ENCODE measurements at regions not wholly inside any gene's neighbourhood (a gene's known extent, or its start where the extent isn't known, plus 50 kb on each side); places are given as distances from the start of the nearest gene placed in this dataset.

DNA sequence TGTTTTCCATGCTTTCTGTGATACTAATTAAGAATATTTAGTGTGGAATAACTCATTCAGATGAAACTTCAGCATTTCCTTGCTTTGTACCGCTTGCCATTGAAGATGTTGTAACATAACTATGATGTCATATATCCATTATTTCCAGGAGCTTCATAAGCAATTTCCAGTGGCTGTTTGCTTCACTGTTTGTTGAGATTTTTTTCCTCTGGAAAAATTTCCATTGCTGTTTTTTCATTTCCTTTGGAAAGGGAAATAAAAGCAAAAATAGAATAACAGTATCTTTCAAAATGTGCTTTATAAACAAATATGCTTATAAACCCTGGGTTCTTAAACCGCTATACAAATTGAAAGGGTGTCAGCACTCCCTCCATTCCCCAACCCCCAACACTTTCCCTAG is 319.6 kb upstream of the SEMA6D start:
- DNase-seq, result no peak

GRCh38 chr15:47398132-47398531 is 319.2 kb upstream of the SEMA6D start:
- DNase-seq, result no peak

- no peak for DNase-seq
These were observed 318.7 kb upstream of the SEMA6D start for GRCh38 chr15:47398594-47398993.

- DNase-seq, result no peak
These were observed 318.2 kb upstream of the SEMA6D start for GRCh38 chr15:47399100-47399499.

- no peak for DNase-seq
These were observed 316.7 kb upstream of the SEMA6D start for GRCh38 chr15:47400603-47401002.

GRCh38 chr15:47401427-47401826 is 315.9 kb upstream of the SEMA6D start:
- no peak for DNase-seq

- no peak for DNase-seq
These were observed 314.5 kb upstream of the SEMA6D start for GRCh38 chr15:47402829-47403228.

- no peak for DNase-seq
These were observed 312.4 kb upstream of the SEMA6D start for GRCh38 chr15:47404877-47405276.

GRCh38 chr15:47405365-47406162 is 311.7 kb upstream of the SEMA6D start:
- no peak for DNase-seq

- DNase-seq, result no peak
These were observed 309.6 kb upstream of the SEMA6D start for GRCh38 chr15:47407692-47408091.

DNA sequence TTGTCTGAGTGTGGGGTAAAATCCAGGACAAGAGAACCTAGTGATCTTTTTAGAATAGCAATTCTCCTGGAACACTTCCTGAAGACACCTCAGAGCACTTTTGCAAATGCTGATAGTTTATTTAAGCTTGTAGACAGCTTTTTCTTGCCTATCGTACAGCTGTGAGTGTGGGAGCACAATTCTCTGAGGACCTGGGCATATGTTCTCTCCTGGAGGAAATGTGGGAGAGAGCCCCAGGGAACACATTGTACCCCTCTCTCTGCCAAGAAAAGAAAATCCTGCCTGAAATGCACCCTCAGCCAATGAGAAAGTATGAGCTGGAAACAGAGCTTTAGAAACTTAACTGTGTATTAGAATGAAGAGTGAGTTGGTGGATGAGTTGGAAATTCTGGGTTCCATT is 308.3 kb upstream of the SEMA6D start:
- no peak for DNase-seq

- no peak for DNase-seq
These were observed 307.7 kb upstream of the SEMA6D start for GRCh38 chr15:47409600-47409999.

DNA sequence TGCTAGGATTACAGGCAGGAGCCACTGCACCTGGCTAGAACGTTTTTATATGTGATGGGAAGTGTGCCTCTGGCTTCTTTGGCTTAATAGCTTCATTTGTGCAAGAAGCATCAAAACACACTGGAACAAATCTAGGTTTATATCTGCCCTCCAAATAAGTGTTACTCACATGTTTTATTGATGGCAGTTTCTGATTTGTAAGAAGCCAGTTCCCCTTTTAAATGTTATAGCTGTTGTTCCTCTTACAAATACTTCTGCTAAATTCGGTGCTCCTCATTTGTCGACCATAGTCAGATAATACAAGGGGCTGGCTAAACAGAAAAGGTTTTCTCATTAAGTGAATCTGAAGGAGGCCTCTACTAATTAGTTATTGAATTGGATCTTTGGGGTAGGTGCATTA is 307.1 kb upstream of the SEMA6D start:
- no peak for DNase-seq

- no peak for DNase-seq
These were observed 305.6 kb upstream of the SEMA6D start for GRCh38 chr15:47411733-47412132.

DNA sequence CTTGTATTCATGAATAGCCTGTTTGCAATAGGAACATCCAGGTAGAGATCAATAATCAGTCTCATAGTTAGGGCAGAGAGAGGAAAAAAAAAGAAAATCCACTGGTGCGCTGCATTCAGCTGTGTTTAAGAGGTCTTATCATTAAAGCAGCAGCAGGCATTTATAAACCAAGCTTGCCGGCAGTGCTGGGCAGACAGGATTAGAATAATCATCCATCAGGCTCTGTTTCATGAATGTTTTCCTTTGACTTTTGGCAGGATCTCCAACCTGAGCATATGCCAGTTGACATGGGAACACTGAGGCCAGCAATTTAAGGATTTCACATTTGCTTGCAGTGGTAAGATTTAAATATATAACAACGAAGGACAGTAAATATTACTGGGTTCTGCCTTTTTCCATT is 305.2 kb upstream of the SEMA6D start:
- no peak for DNase-seq

DNA sequence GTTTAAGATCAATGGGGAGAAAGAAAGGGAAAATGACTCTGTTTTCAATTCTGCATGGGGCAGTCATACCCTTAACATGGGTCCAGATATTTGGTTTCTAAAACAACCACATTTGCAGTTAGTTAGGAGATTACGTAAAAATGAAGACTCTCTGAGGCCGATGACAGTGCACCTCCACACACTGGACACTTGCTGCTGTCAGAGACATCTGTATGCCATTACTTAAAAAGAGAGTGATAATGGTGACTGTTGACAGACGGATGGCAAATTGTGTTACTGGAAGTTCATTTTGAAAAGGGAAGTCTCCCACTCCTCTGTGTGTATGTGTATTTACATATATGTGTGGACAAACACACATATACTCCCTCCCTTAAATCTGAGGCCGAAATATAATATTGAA is 304.5 kb upstream of the SEMA6D start:
- DNase-seq, result no peak

DNA sequence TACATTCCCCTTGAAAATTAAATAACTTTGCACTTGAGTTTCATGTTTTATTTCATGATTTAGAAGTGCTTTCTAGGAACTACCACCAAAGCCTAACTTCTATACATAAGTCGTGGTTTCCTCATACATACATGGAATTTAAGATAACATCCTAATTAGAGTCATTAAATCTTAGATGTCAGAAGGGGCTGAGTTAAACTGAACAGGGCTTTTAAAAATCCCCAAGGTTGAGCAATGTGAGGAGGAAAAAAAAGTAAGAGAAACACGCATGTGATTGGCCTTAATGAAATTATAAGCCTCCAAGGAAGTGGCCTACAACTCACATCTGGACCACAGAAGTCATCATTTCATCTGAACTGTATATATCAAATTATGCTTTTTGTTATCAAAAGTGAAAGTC is 303.1 kb upstream of the SEMA6D start:
- DNase-seq, result no peak

GRCh38 chr15:47415539-47415971 is 301.8 kb upstream of the SEMA6D start:
- no peak for DNase-seq

DNA sequence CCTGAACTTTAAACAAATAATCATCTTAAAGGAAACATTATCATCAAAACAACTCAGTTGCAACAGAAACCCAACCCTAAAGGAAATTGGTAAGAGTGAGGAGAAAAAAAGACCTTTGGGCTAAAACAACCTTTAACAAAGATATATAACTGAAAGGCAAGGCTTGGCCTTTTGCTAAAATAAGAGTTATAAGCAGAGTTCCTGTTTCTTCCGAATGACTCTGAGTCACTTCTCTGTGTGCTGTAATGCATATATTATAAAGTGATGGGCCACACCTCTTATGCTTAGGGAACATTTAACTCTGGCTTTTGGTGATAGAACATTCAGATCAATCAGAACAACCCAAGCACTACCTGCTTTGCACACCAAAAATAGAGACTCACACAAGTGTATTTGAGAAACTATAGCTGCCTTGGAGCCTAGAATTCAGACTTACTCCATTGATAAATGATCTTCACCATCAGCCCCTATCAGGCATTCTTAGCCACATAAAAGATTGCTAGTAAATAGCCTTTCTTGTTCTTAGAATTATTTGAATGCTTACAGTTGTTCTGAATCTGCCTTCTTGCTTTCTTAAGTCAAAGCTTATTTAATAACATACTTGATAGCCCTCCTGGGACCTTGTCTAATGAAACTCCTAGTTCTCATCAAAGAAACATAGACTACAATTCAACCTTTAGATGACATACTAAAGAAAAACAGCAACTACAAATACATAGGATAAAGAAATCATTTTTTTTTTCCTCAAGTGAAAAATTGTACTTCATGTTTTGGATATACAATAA is 294.2 kb upstream of the SEMA6D start:
- no peak for DNase-seq

GRCh38 chr15:47427463-47427862 is 289.8 kb upstream of the SEMA6D start:
- DNase-seq, result no peak

- DNase-seq, result no peak
These were observed 287.9 kb upstream of the SEMA6D start for GRCh38 chr15:47429376-47429775.

GRCh38 chr15:47431501-47431900 is 285.8 kb upstream of the SEMA6D start:
- no peak for DNase-seq

DNA sequence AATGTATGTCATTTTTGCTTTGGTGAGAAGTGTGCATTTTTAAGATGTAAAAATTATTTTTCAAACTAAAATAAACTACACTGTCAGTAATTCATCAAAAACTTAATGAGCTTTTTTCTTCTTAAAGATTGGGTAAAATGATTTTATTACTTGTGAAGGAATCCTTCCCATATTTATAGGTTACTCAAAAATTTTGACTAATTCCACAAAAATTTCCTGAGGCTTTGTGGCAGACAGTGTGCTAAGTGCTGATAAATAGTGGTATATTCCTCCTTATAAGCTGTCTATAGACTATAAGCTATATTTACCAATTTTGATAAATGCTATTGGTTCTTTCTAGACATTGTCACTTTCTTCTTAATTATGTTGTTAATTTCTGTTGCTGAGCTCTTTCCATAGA is 284.5 kb upstream of the SEMA6D start:
- DNase-seq, result no peak

GRCh38 chr15:47434596-47434995 is 282.7 kb upstream of the SEMA6D start:
- no peak for DNase-seq
